Chondrocyte (in vitro differentiated cells): ENCODE measurements at regions not wholly inside any gene's neighbourhood (a gene's known extent, or its start where the extent isn't known, plus 50 kb on each side); places are given as distances from the start of the nearest gene placed in this dataset.

Experiments used
- DNase-seq: peaks from one replicate; pipeline ENCODE4 v3.0.0; 2021; ENCODE audit warnings: mixed read lengths, low spot score
- H3K27ac Mint-ChIP-seq: one replicate; pipeline ENCODE4 v1.8.0; 2021; ENCODE audit warnings: mild to moderate bottlenecking, moderate library complexity, mixed read lengths; ENCODE audit not compliant: unreplicated experiment
- H3K27me3 Mint-ChIP-seq: 2 replicates; pipeline ENCODE4 v1.8.0; 2021; ENCODE audit warnings: low read depth, mixed read lengths
- H3K36me3 Mint-ChIP-seq: 2 replicates; pipeline ENCODE4 v1.8.0; 2021; ENCODE audit warnings: low read depth, mixed read lengths
- H3K4me1 Mint-ChIP-seq: 2 replicates; pipeline ENCODE4 v1.8.0; 2021; ENCODE audit warnings: low read depth, mild to moderate bottlenecking, mixed read lengths
- H3K4me3 Mint-ChIP-seq: one replicate; pipeline ENCODE4 v1.8.0; 2021; ENCODE audit warnings: mild to moderate bottlenecking, moderate library complexity, mixed read lengths; ENCODE audit not compliant: unreplicated experiment
- H3K9me3 Mint-ChIP-seq: 2 replicates; pipeline ENCODE4 v1.8.0; 2021; ENCODE audit warnings: low read depth, mixed read lengths
- CTCF ChIP-seq: fragments of 200-600 bp; sonication (generic); IDR thresholded peaks from 2 replicates; pipeline ENCODE4 v1.5.0; 2021; ENCODE audit warnings: antibody characterized with exemption, mild to moderate bottlenecking, moderate library complexity

GRCh38 chr4:125572601-125573000 lies 257.8 kb downstream of the FAT4 start:
- H3K4me3 Mint-ChIP-seq: no peak overlapping the region
- peaks cover 8% of the 10 kb centered on the region for H3K9me3 Mint-ChIP-seq
- no peaks in the 10 kb centered on the region for H3K27me3 Mint-ChIP-seq
- peaks cover 5% of the 10 kb centered on the region for H3K4me1 Mint-ChIP-seq
- no peak for DNase-seq
- TF ChIP-seq CTCF: no peak
- peaks cover 2% of the 10 kb centered on the region for H3K36me3 Mint-ChIP-seq
- H3K27ac Mint-ChIP-seq: no peak overlapping the region

- H3K27me3 Mint-ChIP-seq: no peaks in the 10 kb centered on the region
- peaks cover 2% of the 10 kb centered on the region for H3K36me3 Mint-ChIP-seq
- DNase-seq: no peak
- no peak for TF ChIP-seq CTCF
- no peak overlapping the region for H3K4me3 Mint-ChIP-seq
- H3K27ac Mint-ChIP-seq: no peak overlapping the region
- peaks cover 5% of the 10 kb centered on the region for H3K4me1 Mint-ChIP-seq
- peaks cover 8% of the 10 kb centered on the region for H3K9me3 Mint-ChIP-seq
Measured at GRCh38 chr4:125573368-125573767, 258.6 kb downstream of the FAT4 start.

GRCh38 chr4:125573786-125574185 lies 259.0 kb downstream of the FAT4 start:
- TF ChIP-seq CTCF: no peak
- H3K4me3 Mint-ChIP-seq: no peak overlapping the region
- peaks cover 5% of the 10 kb centered on the region for H3K4me1 Mint-ChIP-seq
- no peak for DNase-seq
- peaks cover 2% of the 10 kb centered on the region for H3K36me3 Mint-ChIP-seq
- H3K27ac Mint-ChIP-seq: no peak overlapping the region
- H3K27me3 Mint-ChIP-seq: no peaks in the 10 kb centered on the region
- peaks cover 8% of the 10 kb centered on the region for H3K9me3 Mint-ChIP-seq

- Mint-ChIP-seq H3K4me1 (peaks cover 10% of the 10 kb centered on the region), H3K36me3 (no peaks in the 10 kb centered on the region), H3K9me3 (no peaks in the 10 kb centered on the region), H3K4me3 (no peak overlapping the region), H3K27me3 (no peaks in the 10 kb centered on the region), H3K27ac (peak overlapping the region; percentile 41)
- TF ChIP-seq CTCF: no peak
- no peak for DNase-seq
Measured at GRCh38 chr4:125582302-125582701, 267.5 kb downstream of the FAT4 start.

GRCh38 chr4:125590158-125590557 lies 275.4 kb downstream of the FAT4 start:
- no peaks in the 10 kb centered on the region for H3K27me3 Mint-ChIP-seq

More at GRCh38 chr4:125590158-125590557, 275.4 kb downstream of the FAT4 start:
- no peak overlapping the region for H3K27ac Mint-ChIP-seq
- no peak for DNase-seq
- H3K4me1 Mint-ChIP-seq: no peaks in the 10 kb centered on the region
- H3K4me3 Mint-ChIP-seq: no peak overlapping the region
- no peak for TF ChIP-seq CTCF
- H3K9me3 Mint-ChIP-seq: no peaks in the 10 kb centered on the region
- H3K36me3 Mint-ChIP-seq: no peaks in the 10 kb centered on the region
